AG08395 (cell line): ENCODE measurements at regions not wholly inside any gene's neighbourhood (a gene's known extent, or its start where the extent isn't known, plus 50 kb on each side); places are given as distances from the start of the nearest gene placed in this dataset.

Experiments
- DNase-seq: peaks from one replicate; pipeline ENCODE4 v3.0.0; 2012; ENCODE audit warnings: mixed read lengths, low spot score

GRCh38 chr20:52572687-52573086, 381.1 kb upstream of the ZFP64 start:
- no peak for DNase-seq

GRCh38 chr20:52569201-52569600, 377.6 kb upstream of the ZFP64 start:
- no peak for DNase-seq

GRCh38 chr20:52565614-52566013, 374.0 kb upstream of the ZFP64 start:
- DNase-seq = no peak

- DNase-seq = no peak
These were observed 373.0 kb upstream of the ZFP64 start for GRCh38 chr20:52564594-52564993.

- peak; percentile 44 for DNase-seq
These were observed 360.7 kb upstream of the ZFP64 start for GRCh38 chr20:52552181-52552872.

GRCh38 chr20:52542131-52542530, 350.6 kb upstream of the ZFP64 start:
- DNase-seq = no peak

GRCh38 chr20:52540509-52540908, 348.9 kb upstream of the ZFP64 start:
- no peak for DNase-seq

GRCh38 chr20:52539891-52540290, 348.3 kb upstream of the ZFP64 start:
- no peak for DNase-seq

GRCh38 chr20:52536841-52537400, 345.3 kb upstream of the ZFP64 start:
- no peak for DNase-seq

- no peak for DNase-seq
These were observed 344.5 kb upstream of the ZFP64 start for GRCh38 chr20:52536040-52536439.

GRCh38 chr20:52534616-52535015, 343.0 kb upstream of the ZFP64 start:
- no peak for DNase-seq

GRCh38 chr20:52533401-52533800, 341.8 kb upstream of the ZFP64 start:
- DNase-seq = no peak

- no peak for DNase-seq
These were observed 341.1 kb upstream of the ZFP64 start for GRCh38 chr20:52532674-52533073.

- no peak for DNase-seq
These were observed 339.0 kb upstream of the ZFP64 start for GRCh38 chr20:52530571-52530970.

- peak; percentile 63 for DNase-seq
These were observed 338.2 kb upstream of the ZFP64 start for GRCh38 chr20:52529826-52530225.

- DNase-seq = peak; percentile 26
These were observed 333.3 kb upstream of the ZFP64 start for GRCh38 chr20:52524861-52525260.

GRCh38 chr20:52518735-52519134, 327.2 kb upstream of the ZFP64 start:
- DNase-seq = no peak

- DNase-seq = no peak
These were observed 324.3 kb upstream of the ZFP64 start for GRCh38 chr20:52515877-52516276.

- DNase-seq = no peak
These were observed 308.6 kb upstream of the ZFP64 start for GRCh38 chr20:52500157-52500556.

GRCh38 chr20:52497731-52498130, 306.2 kb upstream of the ZFP64 start:
- peak; percentile 10 for DNase-seq

GRCh38 chr20:52496191-52496590, 304.6 kb upstream of the ZFP64 start:
- DNase-seq = peak; percentile 24

GRCh38 chr20:52494244-52494643, 302.7 kb upstream of the ZFP64 start:
- peak; percentile 81 for DNase-seq

- peak; percentile 8 for DNase-seq
These were observed 301.7 kb upstream of the ZFP64 start for GRCh38 chr20:52493171-52493721.
